H7 (cell line): ENCODE measurements at regions not wholly inside any gene's neighbourhood (a gene's known extent, or its start where the extent isn't known, plus 50 kb on each side); places are given as distances from the start of the nearest gene placed in this dataset.

Source experiments
- DNase-seq: peaks from one replicate; pipeline ENCODE4 v3.0.0; 2012
- H3K27me3 ChIP-seq: 2 replicates; pipeline ENCODE4 v1.6.0; 2011; ENCODE audit warnings: mild to moderate bottlenecking, low read length; ENCODE audit not compliant: control insufficient read depth, insufficient read depth
- H3K36me3 ChIP-seq: replicated peaks from 2 replicates; pipeline ENCODE4 v1.5.1; 2011; ENCODE audit warnings: low read length; ENCODE audit not compliant: control insufficient read depth, insufficient read depth
- H3K4me3 ChIP-seq: 2 replicates; pipeline ENCODE4 v1.5.1; 2011; ENCODE audit warnings: low read depth, mild to moderate bottlenecking, control low read depth, low read length, moderate library complexity; ENCODE audit not compliant: insufficient read depth

DNA sequence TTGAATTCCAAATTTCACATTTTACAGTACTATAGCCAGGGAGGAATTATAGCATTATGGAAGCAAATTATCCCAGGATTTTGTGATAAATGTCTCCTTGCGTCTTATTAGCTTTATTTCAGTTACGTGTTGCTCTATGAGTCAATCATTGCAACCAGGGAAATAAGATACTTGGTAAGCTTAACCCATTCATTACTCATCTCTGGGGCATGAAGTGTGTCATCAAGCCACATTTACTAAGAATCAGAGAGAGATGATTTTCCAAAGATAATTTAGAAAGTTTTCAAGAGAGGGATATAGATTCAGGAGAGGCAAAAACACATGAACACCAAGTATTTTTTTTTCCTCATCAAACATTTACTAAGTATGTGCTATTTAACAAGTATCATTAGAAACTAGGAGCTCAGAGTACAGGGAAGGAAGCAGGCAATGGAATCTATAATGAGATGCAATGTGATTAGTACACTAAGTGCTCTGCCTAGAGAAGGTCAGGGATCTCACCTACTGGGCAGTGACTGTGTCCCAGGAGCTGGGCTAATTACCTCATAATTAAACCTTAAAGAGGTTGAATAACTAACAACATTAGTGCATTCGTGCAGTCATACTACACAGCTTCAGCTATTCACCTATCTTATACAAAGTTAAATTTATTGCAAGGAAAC, 217.8 kb upstream of the NXPH2 start:
- Histone ChIP-seq H3K4me3 (no peak overlapping the region), H3K36me3 (no peaks in the 10 kb centered on the region), H3K27me3 (no peaks in the 10 kb centered on the region)
- DNase-seq: no peak

DNA sequence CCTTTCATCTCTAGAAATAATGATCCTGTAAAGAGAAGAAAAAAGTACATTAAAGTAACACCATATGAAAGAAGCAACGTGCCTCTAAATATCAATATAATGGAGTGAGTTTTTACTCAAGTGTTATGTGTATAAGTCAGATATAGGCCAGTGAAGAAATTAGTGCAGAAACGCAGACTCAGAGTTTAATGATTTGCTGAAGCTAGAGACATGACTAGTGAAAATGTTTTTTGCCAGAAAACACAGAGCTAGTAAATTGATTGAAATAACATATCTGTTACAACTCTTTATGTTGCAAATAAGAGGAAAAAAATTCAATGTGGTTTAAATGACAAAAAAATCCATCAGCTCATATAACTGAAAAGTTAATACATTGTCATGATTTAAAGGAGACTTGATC, 217.2 kb upstream of the NXPH2 start:
- Histone ChIP-seq H3K36me3 (no peaks in the 10 kb centered on the region), H3K4me3 (no peak overlapping the region), H3K27me3 (no peaks in the 10 kb centered on the region)
- DNase-seq: no peak

DNA sequence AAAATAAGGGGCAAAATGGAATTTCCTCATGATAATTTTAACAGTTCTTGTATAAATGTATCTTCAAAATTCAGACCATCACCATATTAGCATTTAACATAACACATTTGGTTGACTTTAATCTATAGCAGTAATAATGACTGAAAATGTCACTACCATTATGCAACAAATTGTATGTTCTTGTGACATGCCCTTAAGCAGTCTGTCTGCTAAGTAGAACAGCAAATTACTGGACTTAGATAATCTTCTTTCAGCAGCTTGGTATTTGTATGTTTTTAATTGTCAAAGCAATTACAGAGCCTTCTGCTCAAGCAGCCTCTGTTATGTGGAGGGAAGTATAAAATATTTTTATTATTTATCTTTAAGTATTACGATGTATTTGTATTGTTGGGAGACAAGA, 214.3 kb upstream of the NXPH2 start:
- Histone ChIP-seq H3K4me3 (no peak overlapping the region), H3K36me3 (no peaks in the 10 kb centered on the region)
- no peak for DNase-seq

DNA sequence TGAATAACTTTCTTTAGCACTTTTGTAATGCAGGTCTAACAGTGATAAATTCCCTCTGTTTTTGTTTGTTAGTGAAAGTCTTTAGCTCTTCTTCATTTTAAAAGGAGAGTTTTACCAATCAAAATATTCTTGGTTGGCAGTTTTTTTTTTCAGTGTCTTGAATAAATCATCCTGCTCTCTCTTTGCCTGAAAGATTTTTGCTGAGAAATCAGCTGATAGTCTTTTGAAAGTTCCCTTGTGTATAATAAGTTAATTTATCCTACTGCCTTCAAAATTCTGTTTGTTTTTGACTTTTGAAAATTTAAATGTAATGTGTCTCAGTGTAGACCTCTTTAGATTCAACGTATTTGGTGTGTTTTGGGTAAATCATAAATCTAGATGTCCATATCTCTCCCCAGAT, 205.7 kb upstream of the NXPH2 start:
- DNase-seq: no peak
- Histone ChIP-seq H3K27me3 (no peaks in the 10 kb centered on the region), H3K4me3 (no peak overlapping the region), H3K36me3 (no peaks in the 10 kb centered on the region)

More for the DNA sequence above, 214.3 kb upstream of the NXPH2 start:
- no peaks in the 10 kb centered on the region for H3K27me3 ChIP-seq

DNA sequence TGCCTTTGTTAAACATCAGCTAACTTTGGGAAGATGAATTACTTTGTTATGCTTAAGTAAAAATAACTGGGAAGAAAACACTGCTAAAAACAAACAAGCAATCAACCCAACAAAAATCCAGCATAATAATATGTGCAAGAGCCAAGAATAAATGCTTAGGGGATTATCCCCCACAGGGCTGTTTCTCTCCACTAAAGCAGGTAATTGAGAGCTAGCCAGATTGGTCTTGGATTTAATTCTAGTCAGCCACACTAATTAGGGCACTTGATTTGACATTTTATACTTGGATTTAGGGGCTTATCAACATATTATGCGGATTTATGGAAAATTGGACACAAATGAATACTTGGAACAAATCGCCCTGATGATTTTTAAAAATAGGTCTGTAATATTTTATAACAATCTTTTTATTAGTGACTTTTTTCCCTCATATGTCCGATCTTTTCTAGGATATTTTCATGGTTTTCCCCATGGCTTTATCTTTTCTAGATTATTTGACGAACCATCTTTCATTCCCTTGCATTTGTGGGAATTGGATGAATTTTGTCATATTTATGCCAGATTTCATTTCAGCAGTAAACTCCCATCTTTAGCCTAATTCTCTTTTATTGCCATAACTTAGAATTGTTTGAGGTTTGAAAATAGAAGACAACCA, 199.1 kb upstream of the NXPH2 start:
- H3K27me3 ChIP-seq: no peaks in the 10 kb centered on the region

DNA sequence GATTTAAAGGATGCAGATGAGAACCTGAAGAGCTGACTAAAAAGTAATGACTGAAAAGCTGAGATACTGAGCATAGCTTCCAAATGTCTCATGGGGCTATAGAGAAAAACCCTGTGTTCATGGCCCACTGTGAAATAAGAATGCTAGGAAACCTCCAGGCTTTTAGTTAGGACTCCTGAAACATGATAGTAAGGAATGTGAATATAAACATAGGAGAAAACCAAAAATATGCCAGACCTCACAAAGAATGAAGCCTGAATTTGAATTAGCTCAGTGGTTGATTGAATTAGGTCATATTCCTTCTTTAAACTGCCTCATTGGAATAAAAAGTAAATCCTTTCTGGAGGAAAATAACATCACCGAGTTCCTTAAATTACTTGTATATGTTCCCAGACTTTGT, 194.5 kb upstream of the NXPH2 start:
- no peak for DNase-seq
- Histone ChIP-seq H3K4me3 (no peak overlapping the region), H3K27me3 (no peaks in the 10 kb centered on the region), H3K36me3 (no peaks in the 10 kb centered on the region)

More for the DNA sequence above, 199.1 kb upstream of the NXPH2 start:
- no peaks in the 10 kb centered on the region for H3K36me3 ChIP-seq
- no peak overlapping the region for H3K4me3 ChIP-seq
- no peak for DNase-seq

DNA sequence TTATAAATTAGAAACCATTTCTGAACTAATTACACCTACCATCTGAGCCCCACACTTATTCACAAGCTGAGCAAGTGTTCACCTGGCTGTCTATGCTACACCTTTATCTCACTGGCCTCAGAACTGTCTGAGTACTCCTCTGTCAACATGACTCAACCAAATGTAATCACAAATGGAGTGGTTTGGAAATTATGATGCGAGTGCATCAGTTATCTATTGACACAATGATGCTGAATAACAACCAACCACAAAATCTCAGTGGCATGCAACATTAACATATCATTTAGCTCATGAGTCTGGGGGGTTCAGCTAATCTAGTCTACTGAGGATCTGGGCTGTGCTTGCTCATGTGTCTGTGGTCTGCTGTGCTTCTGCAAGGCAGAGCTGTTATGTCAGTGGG, 184.2 kb upstream of the NXPH2 start:
- no peak overlapping the region for H3K4me3 ChIP-seq
- DNase-seq: no peak
- H3K27me3 ChIP-seq: no peaks in the 10 kb centered on the region
- no peaks in the 10 kb centered on the region for H3K36me3 ChIP-seq

DNA sequence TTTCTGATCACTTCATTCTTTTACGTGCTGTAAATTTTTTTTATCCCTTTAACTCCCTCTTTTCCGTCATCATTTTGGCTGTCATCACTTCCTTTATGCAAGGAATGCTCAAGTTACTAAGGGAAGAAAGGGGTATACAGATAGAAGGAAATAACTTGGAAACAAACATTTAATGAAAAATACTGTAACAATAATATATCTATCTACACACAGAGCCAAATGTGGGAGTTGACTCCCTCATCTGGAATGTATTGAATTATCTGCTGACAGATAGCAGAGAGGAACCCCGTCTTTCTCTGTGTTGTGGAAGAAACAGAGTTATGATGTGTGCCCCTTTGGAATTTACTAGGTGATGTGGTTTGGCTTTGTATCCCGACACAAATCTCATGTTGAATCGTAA, 182.5 kb upstream of the NXPH2 start:
- no peak overlapping the region for H3K4me3 ChIP-seq
- no peak for DNase-seq
- H3K36me3 ChIP-seq: no peaks in the 10 kb centered on the region
- no peaks in the 10 kb centered on the region for H3K27me3 ChIP-seq

DNA sequence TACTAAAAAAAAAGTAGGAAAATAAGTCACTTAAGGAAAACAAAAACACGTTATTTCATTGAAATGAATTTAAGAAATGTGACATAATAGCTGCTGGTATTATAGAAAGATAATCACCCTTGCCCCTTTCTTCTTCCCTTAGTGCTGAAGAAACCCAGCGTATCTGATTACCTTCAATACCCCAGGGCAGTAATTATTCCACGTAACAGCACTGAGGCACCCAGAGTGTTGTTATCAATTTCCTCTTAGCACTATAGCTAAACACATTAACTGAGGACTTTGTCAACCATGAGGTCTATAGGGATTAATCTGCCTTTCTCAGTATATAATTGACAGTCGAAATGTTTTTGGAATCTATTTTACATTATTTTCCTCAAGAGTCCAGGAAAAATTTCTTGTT, 180.0 kb upstream of the NXPH2 start:
- DNase-seq: no peak
- Histone ChIP-seq H3K27me3 (no peaks in the 10 kb centered on the region), H3K4me3 (no peak overlapping the region), H3K36me3 (no peaks in the 10 kb centered on the region)

DNA sequence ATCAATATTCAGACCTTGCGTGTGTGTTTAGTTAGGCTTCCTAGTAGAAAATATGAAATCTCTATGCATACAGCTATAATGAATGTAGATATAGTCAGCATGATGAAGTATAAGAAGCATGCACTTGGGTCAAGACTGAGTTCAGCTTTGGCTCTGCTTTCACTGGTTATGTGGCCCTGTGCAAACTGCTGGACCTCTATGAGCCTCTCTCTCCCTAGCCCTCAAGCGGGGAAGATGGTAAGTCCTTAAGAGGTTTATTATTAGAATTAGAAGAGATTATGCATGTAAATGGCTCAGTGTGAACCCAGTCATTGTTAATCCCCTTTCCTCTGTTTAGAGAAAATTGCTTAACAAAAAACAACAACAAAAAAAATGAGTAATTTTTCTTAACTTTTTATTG, 178.8 kb upstream of the NXPH2 start:
- Histone ChIP-seq H3K4me3 (no peak overlapping the region), H3K27me3 (no peaks in the 10 kb centered on the region), H3K36me3 (no peaks in the 10 kb centered on the region)
- no peak for DNase-seq

DNA sequence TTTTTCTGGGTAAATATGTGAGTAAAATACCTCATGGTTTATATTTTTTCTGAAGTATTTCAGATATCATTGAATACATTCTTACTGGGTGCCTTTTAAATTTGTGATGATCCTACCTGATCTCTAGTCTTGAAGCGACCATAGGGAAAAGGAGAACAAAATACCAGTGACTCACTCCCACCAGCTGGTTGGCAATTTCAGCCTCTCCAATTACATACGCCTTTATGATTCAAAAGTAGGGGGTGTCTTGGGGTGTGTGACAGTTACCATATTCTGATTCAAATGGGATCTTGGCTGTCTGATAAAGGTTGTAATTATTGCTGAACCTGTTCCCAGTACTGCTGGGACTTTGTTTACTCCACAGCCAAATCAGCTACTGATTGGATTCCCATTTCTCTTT, 175.9 kb upstream of the NXPH2 start:
- Histone ChIP-seq H3K27me3 (no peaks in the 10 kb centered on the region), H3K36me3 (no peaks in the 10 kb centered on the region), H3K4me3 (no peak overlapping the region)
- no peak for DNase-seq

DNA sequence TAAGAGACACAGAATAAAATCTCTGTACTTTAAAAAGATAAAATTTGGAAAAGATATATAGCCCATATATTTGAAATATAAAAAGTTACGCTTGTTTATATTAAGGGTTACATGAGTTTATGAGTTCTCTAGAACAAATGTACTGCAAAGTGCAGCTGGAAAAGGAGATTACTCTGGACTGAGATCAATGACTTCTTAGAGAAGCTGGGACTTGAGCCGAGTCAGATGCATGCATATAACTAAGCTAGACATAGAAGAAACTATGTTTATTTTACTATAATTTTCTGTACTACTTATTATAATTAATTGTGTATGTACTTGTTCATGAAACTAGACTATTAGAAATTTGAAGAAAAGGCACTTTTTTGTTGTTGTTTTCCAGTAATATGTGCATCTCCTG, 170.3 kb upstream of the NXPH2 start:
- Histone ChIP-seq H3K27me3 (no peaks in the 10 kb centered on the region), H3K4me3 (no peak overlapping the region), H3K36me3 (no peaks in the 10 kb centered on the region)
- DNase-seq: no peak

DNA sequence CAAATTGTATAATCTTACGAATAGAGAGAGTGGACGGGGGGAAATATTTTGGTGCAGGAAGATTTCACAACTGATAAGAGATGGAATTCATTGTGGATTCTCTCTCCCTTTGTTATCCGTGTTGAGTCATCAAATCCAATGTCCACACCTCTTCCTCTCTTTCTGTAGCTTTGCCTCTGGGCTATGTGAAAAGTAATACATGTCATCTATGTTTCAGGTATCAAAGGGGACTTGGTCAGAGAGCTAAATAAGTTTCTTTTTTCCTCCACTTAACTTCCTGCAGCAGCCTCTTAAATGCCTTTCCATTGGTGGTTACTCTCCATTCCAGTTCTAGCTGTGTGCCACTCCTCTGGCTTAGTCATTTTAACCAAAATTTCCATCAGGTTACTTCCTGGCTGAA, 169.3 kb upstream of the NXPH2 start:
- Histone ChIP-seq H3K4me3 (no peak overlapping the region), H3K27me3 (no peaks in the 10 kb centered on the region), H3K36me3 (no peaks in the 10 kb centered on the region)
- DNase-seq: no peak

DNA sequence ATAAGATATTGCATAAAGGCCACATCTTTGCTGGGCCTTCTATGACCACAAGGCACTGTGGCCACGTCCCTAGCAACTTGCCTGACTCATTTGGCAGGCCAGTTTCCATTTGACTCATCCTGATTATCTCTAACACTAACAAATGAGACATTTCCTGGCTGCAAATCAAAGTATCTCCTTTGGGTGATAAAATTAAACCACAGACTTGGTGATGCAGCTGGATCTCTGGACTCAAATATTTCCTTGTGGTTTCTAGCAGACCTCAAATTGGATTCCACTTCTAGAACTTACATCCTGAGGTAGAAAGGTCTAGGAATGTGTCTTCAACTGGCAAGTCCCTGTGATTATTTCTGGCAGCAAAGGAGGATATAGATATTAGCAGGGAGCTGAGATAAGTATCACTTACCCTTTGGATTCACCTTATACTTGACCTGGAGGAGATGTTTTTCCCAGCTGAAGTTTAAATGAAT, 167.9 kb upstream of the NXPH2 start:
- Histone ChIP-seq H3K36me3 (no peaks in the 10 kb centered on the region), H3K27me3 (no peaks in the 10 kb centered on the region), H3K4me3 (no peak overlapping the region)
- no peak for DNase-seq

DNA sequence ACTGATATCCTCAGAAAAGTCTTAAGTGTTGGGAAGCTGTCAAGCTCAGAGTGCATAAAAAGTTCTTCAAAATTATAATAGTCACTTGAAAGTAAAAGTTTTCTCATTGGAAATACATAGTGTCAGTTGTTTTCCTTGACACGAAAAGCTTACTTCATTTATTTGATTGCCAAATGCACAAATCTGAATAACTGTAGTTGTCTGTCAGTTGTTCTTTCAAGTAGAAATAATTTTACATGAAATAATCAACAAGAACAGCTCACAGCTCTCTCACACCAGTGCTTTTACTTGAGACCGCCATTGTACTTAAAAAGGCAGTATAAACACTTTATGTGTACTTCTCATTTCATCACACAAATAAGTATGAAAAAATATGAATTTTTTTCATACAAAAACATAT, 163.3 kb upstream of the NXPH2 start:
- H3K36me3 ChIP-seq: no peaks in the 10 kb centered on the region
- H3K27me3 ChIP-seq: no peaks in the 10 kb centered on the region
- no peak overlapping the region for H3K4me3 ChIP-seq
- no peak for DNase-seq
